H1 (cell line): ENCODE measurements at regions not wholly inside any gene's neighbourhood (a gene's known extent, or its start where the extent isn't known, plus 50 kb on each side); places are given as distances from the start of the nearest gene placed in this dataset.
A peak's percentile ranks its signal among the peaks of the same experiment; 100 is the strongest.

Experiments used
- CTCF ChIA-PET: fragments of 300-600 bp; sonication (Branson Sonifier 250); formaldehyde crosslinking; loops from one replicate; lab custom pipeline; 2021; ENCODE audit not compliant: partially characterized antibody; lab: Charles Lee
- POLR2A ChIA-PET: fragments of 300-600 bp; sonication (Branson Sonifier 250); formaldehyde crosslinking; loops from one replicate; lab custom pipeline; 2021; ENCODE audit warnings: inconsistent platforms; ENCODE audit not compliant: partially characterized antibody; lab: Charles Lee
- DNase-seq, 2 experiments: peaks; one replicate each; pipeline versions ENCODE4 v3.0.0 to v3.0.0-alpha.2; 2010 to 2022; ENCODE audit warnings: low spot score in 2 of 2, low read depth in 1 of 2, mixed read lengths in 1 of 2
- FAIRE-seq: peaks from 2 replicates; lab custom pipeline; 2011; peaks lifted over from hg19 to GRCh38; lab: Jason Lieb, UNC
- H2AFZ ChIP-seq: 2 replicates; pipeline ENCODE4 v1.8.1; 2012; ENCODE audit warnings: low read length, inconsistent platforms
- H2AK5ac ChIP-seq: 2 replicates; pipeline ENCODE4 v1.6.1; 2013; ENCODE audit warnings: low read depth, low read length
- H2BK120ac ChIP-seq: replicated peaks from 2 replicates; pipeline ENCODE3; 2013; ENCODE audit warnings: low read depth, low read length, inconsistent platforms
- H2BK12ac ChIP-seq: 2 replicates; pipeline ENCODE4 v1.6.1; 2013; ENCODE audit warnings: low read depth, low read length
- H2BK15ac ChIP-seq: 2 replicates; pipeline ENCODE4 v1.6.1; 2013; ENCODE audit warnings: low read length
- H2BK20ac ChIP-seq: 2 replicates; pipeline ENCODE4 v1.6.1; 2013; ENCODE audit warnings: low read length
- H2BK5ac ChIP-seq: 2 replicates; pipeline ENCODE4 v1.6.1; 2013; ENCODE audit warnings: low read depth, low read length
- H3K14ac ChIP-seq: 2 replicates; pipeline ENCODE4 v1.6.1; 2013; ENCODE audit warnings: inconsistent platforms; ENCODE audit not compliant: insufficient read length
- H3K18ac ChIP-seq: 2 replicates; pipeline ENCODE4 v1.6.1; 2013; ENCODE audit warnings: low read length; ENCODE audit errors: extremely low read depth
- H3K23ac ChIP-seq: 2 replicates; pipeline ENCODE4 v1.6.1; 2013; ENCODE audit warnings: inconsistent platforms; ENCODE audit not compliant: insufficient read length
- H3K23me2 ChIP-seq: 2 replicates; pipeline ENCODE4 v1.6.1; 2013; ENCODE audit warnings: low read depth, low read length
- H3K27ac ChIP-seq: 2 replicates; pipeline ENCODE4 v1.6.1; 2011; ENCODE audit warnings: low read depth, low read length, inconsistent platforms
- H3K27me3 ChIP-seq, 4 experiments: replicated peaks in 1 of 4; 1 replicate in 1 of 4; 2 replicates in 3 of 4; pipeline versions ENCODE4 v1.6.1 to v1.8.1; 2011 to 2013; ENCODE audit warnings: low read length in 3 of 4, mild to moderate bottlenecking in 3 of 4, inconsistent platforms in 2 of 4, mixed read lengths in 2 of 4, moderate library complexity in 1 of 4; ENCODE audit not compliant: control insufficient read depth in 3 of 4, insufficient read depth in 3 of 4; ENCODE audit errors: extremely low read depth in 1 of 4
- H3K36me3 ChIP-seq, 4 experiments: 2 replicates each; pipeline versions ENCODE4 v1.6.1 to v1.8.1; 2011 to 2013; ENCODE audit warnings: mild to moderate bottlenecking in 4 of 4, low read length in 3 of 4, moderate library complexity in 2 of 4, control low read depth in 1 of 4, inconsistent platforms in 1 of 4; ENCODE audit not compliant: insufficient read depth in 4 of 4, control insufficient read depth in 2 of 4
- H3K4ac ChIP-seq: replicated peaks from 2 replicates; pipeline ENCODE3; 2013; ENCODE audit warnings: low read length, low read depth, mixed read lengths, inconsistent platforms; ENCODE audit not compliant: insufficient read length
- H3K4me1 ChIP-seq, 4 experiments: replicated peaks in 1 of 4; 1 replicate in 1 of 4; 2 replicates in 3 of 4; pipeline versions ENCODE4 v1.6.1 to v1.8.1; 2011 to 2013; ENCODE audit warnings: low read length in 3 of 4, inconsistent platforms in 2 of 4, mixed read lengths in 1 of 4; ENCODE audit not compliant: insufficient read depth in 4 of 4, control insufficient read depth in 3 of 4
- H3K4me2 ChIP-seq, 2 experiments: 2 replicates each; pipeline versions ENCODE4 v1.6.1 to v1.8.1; 2011 to 2013; ENCODE audit warnings: low read depth in 2 of 2, low read length in 2 of 2, control low read depth in 1 of 2, inconsistent platforms in 1 of 2, mild to moderate bottlenecking in 1 of 2; ENCODE audit not compliant: insufficient read depth in 1 of 2
- H3K4me3 ChIP-seq, 4 experiments: fragments of 200-600, 300-600 bp in 1 of 4; sonication (generic), shearing (Covaris generic), sonication (Bioruptor Twin) in 1 of 4; 2 replicates each; pipeline versions ENCODE4 v1.5.1 to v1.8.1; 2011 to 2016; ENCODE audit warnings: low read length in 4 of 4, low read depth in 3 of 4, control low read depth in 2 of 4, inconsistent platforms in 2 of 4, mild to moderate bottlenecking in 2 of 4, mixed read lengths in 1 of 4, moderate library complexity in 1 of 4; ENCODE audit not compliant: insufficient read depth in 2 of 4; ENCODE audit errors: extremely low read depth in 1 of 4
- H3K56ac ChIP-seq: replicated peaks from 2 replicates; pipeline ENCODE3; 2013; ENCODE audit warnings: low read depth, mild to moderate bottlenecking, mixed read lengths, low read length, inconsistent platforms; ENCODE audit not compliant: insufficient read length
- H3K79me1 ChIP-seq: 2 replicates; pipeline ENCODE4 v1.6.1; 2013; ENCODE audit warnings: low read depth, low read length, control low read depth
- H3K79me2 ChIP-seq, 2 experiments: 2 replicates each; pipeline versions ENCODE4 v1.6.1 to v1.8.1; 2012 to 2013; ENCODE audit warnings: low read length in 2 of 2, mild to moderate bottlenecking in 2 of 2, inconsistent platforms in 1 of 2; ENCODE audit not compliant: insufficient read depth in 2 of 2, control insufficient read depth in 1 of 2
- H3K9ac ChIP-seq, 4 experiments: replicated peaks in 1 of 4; 1 replicate in 1 of 4; 2 replicates in 3 of 4; pipeline versions ENCODE4 v1.6.1 to v1.8.1; 2011 to 2013; ENCODE audit warnings: low read depth in 3 of 4, low read length in 3 of 4, control low read depth in 2 of 4, mild to moderate bottlenecking in 2 of 4, moderate library complexity in 2 of 4, inconsistent platforms in 1 of 4; ENCODE audit errors: extremely low read depth in 1 of 4
- H3K9me3 ChIP-seq, 2 experiments: 2 replicates each; pipeline versions ENCODE4 v1.6.1 to v1.8.1; 2012 to 2013; ENCODE audit warnings: mild to moderate bottlenecking in 2 of 2, moderate library complexity in 2 of 2, control low read depth in 1 of 2, inconsistent platforms in 1 of 2, low read depth in 1 of 2, low read length in 1 of 2, mixed read lengths in 1 of 2; ENCODE audit not compliant: insufficient read depth in 2 of 2
- H4K20me1 ChIP-seq, 2 experiments: replicated peaks in 1 of 2; 2 replicates each; pipeline versions ENCODE3 to v1.8.1; 2011 to 2013; ENCODE audit warnings: inconsistent platforms in 2 of 2, low read length in 2 of 2, mild to moderate bottlenecking in 1 of 2; ENCODE audit not compliant: insufficient read depth in 2 of 2, control insufficient read depth in 1 of 2
- H4K5ac ChIP-seq: 2 replicates; pipeline ENCODE4 v1.6.1; 2013; ENCODE audit warnings: low read length, low read depth, mixed read lengths, inconsistent platforms; ENCODE audit not compliant: insufficient read length
- H4K8ac ChIP-seq: 2 replicates; pipeline ENCODE4 v1.8.0; 2013; ENCODE audit warnings: mild to moderate bottlenecking, moderate library complexity, low read length, inconsistent platforms; ENCODE audit not compliant: insufficient read depth; ENCODE audit errors: extremely low read depth
- H4K91ac ChIP-seq: replicated peaks from 2 replicates; pipeline ENCODE3; 2013; ENCODE audit warnings: low read length, mixed read lengths, inconsistent platforms; ENCODE audit not compliant: insufficient read length
- BACH1 ChIP-seq: IDR thresholded peaks from 2 replicates; pipeline ENCODE4 v1.6.1; 2012; ENCODE audit warnings: low read length, improper control_type of control experiment
- CTCF ChIP-seq, 3 experiments: IDR thresholded peaks; 1 replicate in 2 of 3; 2 replicates in 1 of 3; pipeline versions ENCODE4 v1.5.1 to v1.6.1; 2011; ENCODE audit warnings: low read length in 3 of 3, mild to moderate bottlenecking in 3 of 3, inconsistent platforms in 2 of 3, low read depth in 1 of 3, moderate library complexity in 1 of 3; ENCODE audit not compliant: insufficient read depth in 1 of 3; ENCODE audit errors: control extremely low read depth in 1 of 3
- KDM5A ChIP-seq: fragments of 200-600 bp; IDR thresholded peaks from 2 replicates; pipeline ENCODE4 v1.7.1; 2012; ENCODE audit warnings: mild to moderate bottlenecking, low read length, inconsistent platforms, mixed read lengths
- MAFK ChIP-seq: IDR thresholded peaks from 2 replicates; pipeline ENCODE4 v1.6.1; 2012; ENCODE audit warnings: low read depth, mild to moderate bottlenecking, improper control_type of control experiment, low read length
- PHF8 ChIP-seq: fragments of 200-600 bp; sonication (generic); conservative IDR thresholded peaks from 2 replicates; pipeline ENCODE4 v1.7.1; 2012; ENCODE audit warnings: low read depth, mild to moderate bottlenecking, inconsistent platforms, low read length, moderate library complexity
- RAD21 ChIP-seq, 2 experiments: IDR thresholded peaks in 1 of 2; conservative IDR thresholded peaks in 1 of 2; 2 replicates each; pipeline ENCODE4 v1.6.1; 2011; ENCODE audit warnings: low read depth in 2 of 2, low read length in 2 of 2, improper control_type of control experiment in 1 of 2, inconsistent platforms in 1 of 2, mild to moderate bottlenecking in 1 of 2, moderate library complexity in 1 of 2
- RFX5 ChIP-seq: IDR thresholded peaks from 2 replicates; pipeline ENCODE4 v1.6.1; 2011; ENCODE audit warnings: low read depth, low read length, improper control_type of control experiment, borderline replicate concordance
- SAP30 ChIP-seq: fragments of 300-600 bp; sonication (generic); IDR thresholded peaks from 2 replicates; pipeline ENCODE4 v1.7.1; 2012; ENCODE audit warnings: low read length, moderate library complexity, mild to moderate bottlenecking, inconsistent platforms; ENCODE audit not compliant: insufficient read depth, insufficient replicate concordance
- SP1 ChIP-seq: IDR thresholded peaks from 2 replicates; pipeline ENCODE4 v1.6.1; 2011; ENCODE audit warnings: low read depth, low read length
- SP4 ChIP-seq: IDR thresholded peaks from 2 replicates; pipeline ENCODE4 v1.6.1; 2012; ENCODE audit warnings: low read length, inconsistent platforms
- TAF7 ChIP-seq: optimal IDR thresholded peaks from 2 replicates; pipeline ENCODE3; 2011; ENCODE audit warnings: low read depth, mild to moderate bottlenecking, inconsistent platforms, low read length, moderate library complexity, borderline replicate concordance
- WGBS, 2 experiments: shearing (Covaris generic) in 1 of 2; methylation state at CpG; one replicate each; pipeline versions ENCODE4 v1.1.6 to v1.1.7; 2013 to 2015; ENCODE audit warnings: low lambda C conversion rate in 2 of 2, mixed read lengths in 2 of 2, inconsistent platforms in 1 of 2, low coverage in 1 of 2, missing lambda C conversion rate in 1 of 2; ENCODE audit not compliant: insufficient replicate concordance in 2 of 2, insufficient coverage in 1 of 2, insufficient read length in 1 of 2; ENCODE audit errors: extremely low coverage in 1 of 2, missing lambda C conversion rate in 1 of 2; 5-methylcytosine and 5-hydroxymethylcytosine counted together

- Histone ChIP-seq H3K14ac (no peak overlapping the region), H3K4ac (no peak overlapping the region), H3K27ac (no peak overlapping the region), H3K4me1 (peaks cover 0 to 4% (median 0%) of the 10 kb centered on the region in 4 experiments; a peak in 1 of 7 replicates), H3K79me2 (no peaks in the 10 kb centered on the region), H2BK20ac (no peak overlapping the region), H2BK5ac (no peak overlapping the region), H2AK5ac (no peak overlapping the region), H4K5ac (no peak overlapping the region), H3K18ac (no peak overlapping the region), H3K4me2 (no peak overlapping the region), H4K20me1 (no peaks in the 10 kb centered on the region), H3K23me2 (no peaks in the 10 kb centered on the region), H3K56ac (no peak overlapping the region), H3K23ac (no peak overlapping the region), H3K36me3 (no peaks in the 10 kb centered on the region; a peak in 1 of 8 replicates), H3K9me3 (no peaks in the 10 kb centered on the region), H2AFZ (no peak overlapping the region), H3K9ac (no peak overlapping the region), H2BK12ac (no peak overlapping the region), H3K79me1 (no peaks in the 10 kb centered on the region), H2BK120ac (no peak overlapping the region), H3K27me3 (no peaks in the 10 kb centered on the region), H3K4me3 (no peak overlapping the region), H4K8ac (no peak overlapping the region), H4K91ac (no peak overlapping the region), H2BK15ac (no peak overlapping the region)
- FAIRE-seq (no peak), DNase-seq (peak in 1 of 2 experiments; percentile 59)
- ChIA-PET POLR2A (no interaction called here), CTCF (interaction anchor here (0.6 to 4.5 kb wide), 22 partner anchors 11 to 524 kb away, joined by 3 to 37 read pairs (median 4); no protein-coding TSS in a partner anchor)
- 84% methylated on average over 9 of the region's 9 CpGs; no CpG with 5 or more reads in 1 of the 2 experiments for whole genome bisulfite sequencing, 2 experiments
- TF ChIP-seq KDM5A (no peak), BACH1 (no peak), SP4 (no peak), SP1 (no peak), PHF8 (no peak), CTCF (IDR thresholded peaks at IDR 0.05; ENCODE audit: control extremely low read depth in 1 of 3, insufficient read depth in 1 of 3, low read depth in 1 of 3, low read length in 3 of 3) (peak in 2 of 3 experiments; percentile 46 to 57; a peak in 3 of 4 replicates), RAD21 (IDR thresholded peaks at IDR 0.05 in 1 of 2, conservative IDR thresholded peaks at IDR 0.05 in 1 of 2; ENCODE audit: low read depth in 2 of 2, low read length in 2 of 2) (peak; percentile 16 to 31; a peak in 2 of 4 replicates), RFX5 (no peak), MAFK (no peak), SAP30 (no peak), TAF7 (no peak)
Measured at GRCh38 chr7:130959743-130960207, 225.8 kb upstream of the KLF14 start.
